HFF-Myc (cell line): ENCODE measurements at regions not wholly inside any gene's neighbourhood (a gene's known extent, or its start where the extent isn't known, plus 50 kb on each side); places are given as distances from the start of the nearest gene placed in this dataset.

ENCODE experiments used
- DNase-seq: peaks from one replicate; pipeline ENCODE4 v3.0.0-alpha.2; 2011; ENCODE audit warnings: low read depth; ENCODE audit errors: extremely low read depth
- H3K4me3 ChIP-seq: replicated peaks from 2 replicates; pipeline ENCODE4 v1.5.1; 2011; ENCODE audit warnings: low read depth, mild to moderate bottlenecking, control low read depth, low read length
- CTCF ChIP-seq: IDR thresholded peaks from 2 replicates; pipeline ENCODE4 v1.5.1; 2012; ENCODE audit warnings: mild to moderate bottlenecking, low read depth, low read length, control low read depth; ENCODE audit errors: missing control alignments

DNA sequence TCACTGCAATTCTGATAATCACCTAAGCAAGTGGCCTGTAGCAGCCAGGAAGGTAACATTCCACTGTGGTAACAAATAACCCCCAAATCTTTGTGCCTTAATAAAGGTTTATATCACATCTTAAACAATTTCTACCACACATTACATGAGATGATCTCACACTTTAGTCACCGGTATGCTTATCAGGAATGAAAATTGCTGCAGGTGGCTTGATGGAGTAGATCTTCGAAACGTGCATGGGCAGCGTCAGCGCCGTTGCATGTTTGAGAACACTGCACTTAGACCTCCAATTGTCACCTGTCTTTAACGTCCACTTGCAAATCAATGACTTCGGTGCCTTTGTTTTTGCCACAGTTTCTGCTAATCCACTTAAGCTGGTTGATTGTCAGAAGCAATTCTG, 477.4 kb downstream of the VRK1 start:
- no peak for DNase-seq
- H3K4me3 ChIP-seq = no peak overlapping the region
- TF ChIP-seq CTCF = no peak

GRCh38 chr14:97275276-97275675, 478.1 kb downstream of the VRK1 start:
- TF ChIP-seq CTCF = no peak
- H3K4me3 ChIP-seq = no peak overlapping the region
- no peak for DNase-seq

- no peak for TF ChIP-seq CTCF
- no peak for DNase-seq
- H3K4me3 ChIP-seq = no peak overlapping the region
These were observed 479.4 kb downstream of the VRK1 start for GRCh38 chr14:97276573-97276972.

DNA sequence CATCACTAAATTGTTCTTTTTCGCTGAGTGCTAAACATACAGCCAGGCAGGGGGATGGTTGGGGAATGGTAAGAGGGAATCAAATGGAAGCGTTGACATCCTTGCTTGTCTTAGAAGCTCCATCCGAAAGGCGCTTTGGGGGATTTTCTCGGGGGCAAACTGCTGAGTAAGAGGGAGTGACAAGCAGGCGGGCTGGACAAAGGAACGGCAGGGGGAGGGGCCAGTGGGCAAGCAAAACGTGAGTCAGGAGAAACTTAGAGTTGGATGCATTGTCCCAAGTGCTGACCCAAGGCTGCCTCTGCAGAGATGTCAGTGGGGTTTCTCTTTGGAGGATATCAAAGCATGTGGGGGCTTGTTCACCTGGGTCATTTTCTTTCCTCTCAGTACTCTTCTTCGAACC, 480.5 kb downstream of the VRK1 start:
- no peak for TF ChIP-seq CTCF
- DNase-seq = no peak
- no peak overlapping the region for H3K4me3 ChIP-seq

DNA sequence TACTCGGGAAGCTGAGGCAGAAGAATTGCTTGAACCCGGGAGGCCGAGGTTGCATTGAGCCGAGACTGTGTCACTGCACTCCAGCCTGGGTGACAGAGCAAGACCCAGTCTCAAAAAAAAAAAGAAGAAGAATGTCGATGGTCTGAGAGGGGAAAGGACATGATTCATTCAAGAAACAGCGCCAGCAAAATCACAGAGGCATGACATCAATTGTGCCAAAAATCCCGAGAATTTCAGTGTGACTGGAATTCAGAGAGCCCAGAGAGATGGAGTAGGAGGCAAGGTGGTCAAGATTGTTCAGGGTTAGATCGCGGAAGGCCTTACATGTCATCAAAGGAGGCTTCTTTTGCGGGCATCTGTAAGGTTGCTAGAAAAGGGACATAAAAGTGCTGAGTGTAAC, 483.3 kb downstream of the VRK1 start:
- TF ChIP-seq CTCF = no peak
- no peak overlapping the region for H3K4me3 ChIP-seq
- no peak for DNase-seq

DNA sequence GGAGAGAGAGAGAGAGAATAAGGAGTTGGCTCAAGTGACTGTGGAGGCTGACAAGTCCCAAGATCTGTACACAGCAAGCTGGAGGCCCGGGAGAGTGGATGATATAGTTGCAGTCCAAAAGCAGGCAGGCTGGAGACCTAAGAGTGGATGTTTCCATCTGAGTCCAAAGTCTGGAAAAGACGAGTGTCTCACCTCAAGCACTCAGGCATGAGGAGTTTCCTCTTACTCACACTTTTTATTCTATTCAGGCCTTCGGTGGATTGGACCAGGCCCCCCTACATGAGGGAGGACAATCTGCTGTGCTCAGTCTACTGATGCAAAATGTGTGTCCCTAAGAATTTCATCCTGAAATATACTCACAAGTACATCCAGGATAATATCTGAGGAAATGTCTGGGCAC, 484.6 kb downstream of the VRK1 start:
- TF ChIP-seq CTCF = no peak
- H3K4me3 ChIP-seq = no peak overlapping the region
- no peak for DNase-seq

GRCh38 chr14:97282210-97283004, 485.2 kb downstream of the VRK1 start:
- no peak overlapping the region for H3K4me3 ChIP-seq
- no peak for TF ChIP-seq CTCF
- DNase-seq = no peak
